Hematopoietic multipotent progenitor cell (in vitro differentiated cells): ENCODE measurements at regions not wholly inside any gene's neighbourhood (a gene's known extent, or its start where the extent isn't known, plus 50 kb on each side); places are given as distances from the start of the nearest gene placed in this dataset.
"Not testable (repeated sequence)": the region's sequence is repeated elsewhere in the genome, so short reads cannot be mapped to it uniquely, and the experiment has no call there.

Experiments used
- DNase-seq, 3 donors: peaks; one replicate each; pipeline ENCODE4 v3.0.0-alpha.2; 2011 to 2015; ENCODE audit warnings: low read depth in 2 of 3, low spot score in 2 of 3

DNA sequence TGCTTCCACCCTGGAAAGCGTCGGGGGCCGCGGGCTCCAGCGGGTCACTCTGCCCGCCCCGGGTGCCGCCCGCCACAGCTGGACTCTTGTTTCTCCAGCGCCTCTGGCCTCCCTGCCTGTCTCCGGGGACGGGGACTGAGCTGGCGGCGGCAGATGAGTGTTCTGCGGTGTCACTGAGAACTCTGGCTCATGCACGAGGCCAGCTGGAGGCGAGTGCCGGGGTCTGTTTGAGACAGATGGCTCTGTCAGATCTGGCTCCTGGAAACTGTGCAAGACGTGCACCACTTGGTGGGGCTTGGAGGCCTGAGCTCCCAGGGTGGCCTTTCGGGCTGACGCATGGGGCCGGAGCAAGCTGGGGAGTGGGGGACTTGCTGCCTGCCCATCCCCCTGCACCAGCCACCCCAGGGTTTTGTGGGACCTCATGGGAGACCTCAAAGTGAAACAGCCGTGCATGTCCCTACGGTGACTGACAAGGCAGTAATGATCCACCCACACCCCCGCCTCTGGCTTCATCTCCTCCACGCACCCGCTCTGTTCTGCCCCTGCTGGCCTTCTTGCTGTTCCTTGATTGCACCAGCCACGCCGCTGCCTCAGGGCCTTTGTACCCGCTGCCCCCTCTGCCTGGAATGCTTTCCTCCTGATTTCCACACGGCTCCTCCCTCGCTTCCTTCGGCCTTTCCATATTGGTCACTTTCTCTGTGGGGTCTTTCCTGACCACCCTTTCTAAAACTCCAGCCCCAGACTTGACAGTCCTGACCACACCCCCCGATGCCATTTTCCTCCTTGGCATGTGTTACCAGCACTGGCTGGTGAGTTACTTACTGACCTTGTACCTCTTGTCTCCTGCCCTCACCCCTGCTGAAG is 174.9 kb upstream of the CIBAR2 start:
- no peak for DNase-seq

DNA sequence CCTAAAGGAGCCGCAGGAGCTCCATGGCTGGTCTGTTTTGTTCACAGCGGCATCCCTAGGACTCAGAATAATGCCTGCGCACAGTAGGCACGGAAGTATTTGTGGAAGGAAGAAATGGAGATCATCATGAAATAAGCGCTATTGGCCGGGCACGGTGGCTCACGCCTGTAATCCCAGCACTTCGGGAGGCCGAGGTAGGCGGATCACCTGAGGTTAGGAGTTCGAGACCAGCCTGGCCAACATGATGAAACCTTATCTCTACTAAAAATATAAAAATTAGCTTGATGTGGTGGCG is 175.5 kb upstream of the CIBAR2 start:
- not testable (repeated sequence) for DNase-seq

DNA sequence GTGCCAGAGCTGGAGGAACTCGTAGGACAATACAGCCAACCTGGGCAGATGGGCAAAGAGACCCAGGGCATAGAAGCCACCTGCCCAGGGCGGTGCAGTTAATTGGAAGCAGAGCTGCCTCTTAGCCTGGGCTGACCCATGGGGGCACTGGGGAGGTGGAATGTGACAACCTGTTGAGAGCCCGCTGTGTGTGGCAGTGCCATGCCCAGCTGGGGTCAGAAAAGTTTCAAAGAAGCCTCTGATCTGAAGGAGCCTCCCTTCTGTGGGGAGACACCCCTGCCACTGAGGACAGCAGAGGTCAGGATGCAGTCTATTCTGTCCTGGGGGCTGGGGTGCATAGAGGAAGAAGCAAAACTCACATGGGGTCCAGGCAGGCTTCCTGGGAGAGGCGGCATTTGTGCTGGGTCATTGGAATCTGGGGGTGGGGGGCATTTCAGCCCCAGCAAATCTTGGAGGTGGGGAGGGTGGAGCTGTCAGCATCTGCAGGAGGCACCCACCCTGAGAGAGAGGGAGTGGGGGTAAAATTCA is 176.1 kb upstream of the CIBAR2 start:
- DNase-seq = no peak

DNA sequence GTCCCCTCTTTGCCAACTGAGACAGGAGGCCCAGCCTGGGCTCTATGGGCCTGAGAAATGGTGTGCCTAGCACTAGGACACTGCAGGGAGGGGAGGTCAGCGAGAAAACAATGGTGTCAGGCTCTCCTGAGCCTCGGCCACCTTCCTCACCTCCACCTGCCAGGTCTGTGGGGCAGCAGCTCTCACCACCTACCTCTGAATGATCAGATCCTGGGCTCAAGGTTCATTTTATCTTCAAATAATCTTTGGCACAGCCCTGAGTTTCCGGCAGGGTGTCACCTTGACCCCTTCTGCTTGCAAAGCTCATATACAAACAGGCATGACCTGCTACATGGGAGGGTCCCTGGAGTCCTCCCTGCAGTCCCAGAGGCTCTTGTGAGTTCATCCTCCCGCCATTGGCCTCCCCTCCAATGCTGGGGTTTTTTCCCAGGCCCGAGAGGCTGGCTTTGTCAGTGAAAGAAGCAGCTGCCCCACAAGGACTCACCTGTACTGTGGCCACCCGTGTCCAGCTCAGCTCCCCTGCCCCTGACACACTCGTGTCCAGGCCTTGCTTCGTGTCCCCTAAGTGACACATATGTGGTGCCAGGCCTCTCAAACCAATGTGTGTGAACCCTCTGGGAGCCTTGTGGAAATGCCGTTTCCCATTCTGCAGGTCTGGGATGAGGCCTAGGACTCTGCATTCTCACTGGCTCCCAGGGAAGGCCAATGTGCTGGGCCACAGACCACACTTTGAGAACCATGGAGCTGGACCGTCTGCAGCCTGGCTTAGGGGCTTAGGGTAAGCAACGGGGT is 176.8 kb upstream of the CIBAR2 start:
- no peak for DNase-seq

DNA sequence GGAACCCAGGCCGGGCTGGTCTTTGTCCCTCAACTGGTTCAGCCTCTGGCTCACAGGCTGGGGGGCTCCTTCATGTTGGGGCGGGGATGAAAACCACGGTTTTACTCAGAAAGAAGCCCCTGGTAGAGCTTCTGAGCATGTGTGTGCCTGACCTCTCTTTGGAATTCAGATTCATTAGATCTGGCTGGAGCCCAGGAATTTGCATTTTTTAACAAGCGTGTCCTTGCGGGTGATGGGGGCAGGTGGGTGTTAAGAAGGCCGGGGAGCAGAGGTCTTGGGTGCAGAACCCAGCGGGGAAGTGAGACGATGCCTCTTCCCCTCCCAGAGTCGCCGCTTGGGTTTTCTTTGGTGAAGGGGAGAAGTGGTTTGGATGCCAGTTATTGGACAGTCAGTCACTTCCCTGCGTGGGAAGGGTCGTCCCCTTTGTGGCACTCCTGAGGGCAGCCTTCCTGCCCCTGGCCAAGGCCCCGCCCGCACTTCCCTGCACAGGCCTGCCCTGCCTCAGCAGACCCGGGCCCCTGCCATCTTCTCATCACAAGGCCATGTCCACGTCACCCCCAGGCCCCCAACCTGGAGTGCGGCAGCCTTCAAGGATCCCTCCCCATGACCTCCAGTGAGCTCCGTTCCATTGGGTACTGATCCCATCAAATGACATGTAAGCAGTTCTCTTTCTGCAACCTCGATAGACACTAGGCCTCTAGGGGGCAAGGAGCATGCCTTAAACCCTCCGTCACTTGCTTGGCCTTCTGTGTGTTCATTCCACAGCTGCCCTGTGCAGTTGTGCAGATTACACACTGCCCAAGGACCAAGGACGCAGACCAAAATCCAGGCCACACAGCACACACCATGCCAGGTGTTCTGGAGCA is 177.7 kb upstream of the CIBAR2 start:
- DNase-seq = no peak

DNA sequence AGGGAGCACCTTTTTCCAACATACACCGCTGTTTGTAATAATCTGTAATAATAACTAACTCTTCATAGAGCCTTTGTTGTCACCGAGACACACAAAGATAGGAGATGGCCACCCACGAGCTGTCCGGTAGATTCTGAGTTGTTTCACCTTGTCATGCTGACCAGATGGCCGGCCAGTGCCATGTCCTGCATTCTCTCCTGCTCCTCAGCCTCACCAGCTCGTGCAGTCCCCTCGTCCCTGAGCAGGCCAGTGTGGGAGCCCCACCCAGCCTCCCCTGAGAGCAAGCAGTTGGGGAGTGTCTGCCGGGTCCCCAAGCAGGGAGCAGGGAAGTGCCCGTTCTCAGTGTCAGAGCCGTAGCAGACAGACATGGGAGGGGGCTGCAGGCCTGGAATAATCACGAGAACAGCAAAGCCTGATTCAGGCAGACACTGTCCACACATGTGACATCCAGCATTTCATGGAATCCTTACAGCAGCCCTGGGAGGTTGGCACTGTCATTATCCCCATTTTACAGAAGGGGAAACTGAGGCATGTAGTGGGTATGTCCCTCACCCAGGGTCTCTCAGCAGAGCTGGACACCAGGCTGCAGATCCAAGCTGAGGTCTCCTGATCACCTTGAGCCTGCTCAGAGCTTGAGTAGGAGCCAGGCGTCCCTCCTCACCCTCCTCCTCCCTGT is 178.5 kb upstream of the CIBAR2 start:
- DNase-seq = no peak

DNA sequence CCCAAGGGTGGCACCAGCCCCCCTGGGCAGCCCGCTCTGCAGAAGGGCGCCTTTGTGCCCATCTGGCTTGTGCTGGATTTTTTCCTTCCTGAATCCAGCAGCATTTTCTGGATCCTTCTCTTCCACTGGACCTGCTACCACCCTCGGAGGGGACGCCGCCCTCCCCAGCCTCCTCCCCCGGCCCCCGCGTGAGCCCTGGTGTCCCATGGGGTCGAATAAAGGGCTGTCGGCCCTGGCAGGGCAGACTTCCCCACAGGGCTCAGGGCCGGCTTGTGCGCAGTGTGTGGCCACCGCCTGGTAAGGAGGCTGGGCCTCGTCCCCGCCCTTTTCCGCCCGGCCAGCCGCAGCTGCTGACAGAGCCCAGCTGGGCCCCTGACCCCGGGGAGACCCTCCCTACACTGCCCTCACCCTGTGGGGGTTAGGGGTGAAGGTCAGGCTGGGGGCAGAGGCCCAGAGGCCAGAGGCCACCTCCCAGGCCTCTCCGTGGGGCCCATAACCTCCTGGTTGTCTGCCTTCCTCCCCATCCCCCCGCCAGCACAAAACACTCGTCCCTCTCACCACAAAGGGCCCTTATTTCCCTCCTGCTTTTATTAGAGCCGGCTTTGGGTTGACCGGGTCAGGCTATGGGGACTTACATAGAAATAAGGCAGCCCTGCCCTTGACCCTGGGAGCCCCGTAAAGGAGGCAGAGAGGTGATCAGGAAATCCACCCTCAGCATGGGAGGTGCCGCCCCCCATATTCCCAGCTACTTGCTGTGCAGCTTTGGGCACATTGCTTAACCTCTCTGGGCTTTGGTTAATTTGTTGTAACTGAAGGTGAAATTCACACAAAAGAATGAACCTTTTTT is 179.3 kb upstream of the CIBAR2 start:
- DNase-seq = no peak

DNA sequence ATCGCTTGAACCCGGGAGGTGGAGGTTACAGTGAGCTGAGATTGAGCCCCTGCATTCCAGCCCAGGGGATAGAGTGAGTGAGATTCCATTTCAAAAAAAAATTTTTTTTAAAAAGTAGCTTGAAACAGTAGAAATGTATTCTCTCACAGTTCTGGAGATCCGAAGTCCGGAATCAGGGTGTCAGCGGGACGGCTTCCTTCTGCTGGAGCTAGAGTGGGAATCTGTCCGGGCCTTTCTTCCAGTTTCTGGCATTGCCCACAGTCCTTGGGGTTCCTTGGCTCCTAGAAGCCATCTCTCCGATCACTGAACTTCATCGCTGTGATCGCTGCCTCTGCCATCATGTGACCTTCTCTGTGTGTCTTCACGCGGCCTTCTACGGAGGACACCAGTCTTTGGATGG is 181.2 kb upstream of the CIBAR2 start:
- DNase-seq = no peak

DNA sequence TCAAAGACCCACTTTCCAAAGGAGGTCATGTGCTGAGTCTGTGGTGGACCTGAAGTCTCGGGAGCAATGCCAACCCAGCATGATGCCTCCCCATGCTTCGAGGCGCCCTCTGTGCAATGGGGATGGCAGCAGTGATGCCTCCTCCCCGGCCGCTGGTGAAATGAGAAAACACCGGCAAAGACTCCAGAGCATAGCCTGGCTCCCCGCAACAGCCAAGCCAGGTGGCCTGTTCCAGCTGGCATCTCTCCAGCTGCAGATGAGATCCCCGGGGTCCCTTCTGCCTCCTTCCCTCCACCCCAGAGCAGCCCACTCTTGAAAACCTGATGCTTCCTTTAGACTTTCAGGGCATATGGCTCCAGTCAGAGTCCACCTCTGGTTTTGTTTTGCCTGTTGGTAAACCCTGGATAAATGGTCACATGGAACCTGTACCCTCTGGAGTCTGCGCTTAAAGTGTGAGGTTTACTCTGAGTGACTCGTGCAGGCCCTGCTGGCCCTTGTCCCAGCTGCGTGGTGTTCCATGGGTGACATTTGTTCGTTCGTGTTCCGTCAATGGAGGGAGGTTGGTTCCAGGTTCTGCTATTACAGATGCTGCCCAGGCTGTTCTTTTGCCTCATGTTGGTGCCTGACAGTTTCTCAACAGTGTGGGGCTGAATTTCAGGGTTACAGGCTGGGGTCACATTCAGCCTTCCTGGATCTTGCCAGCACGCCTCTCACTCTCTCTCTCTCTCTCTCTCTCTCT is 181.8 kb upstream of the CIBAR2 start:
- no peak for DNase-seq

DNA sequence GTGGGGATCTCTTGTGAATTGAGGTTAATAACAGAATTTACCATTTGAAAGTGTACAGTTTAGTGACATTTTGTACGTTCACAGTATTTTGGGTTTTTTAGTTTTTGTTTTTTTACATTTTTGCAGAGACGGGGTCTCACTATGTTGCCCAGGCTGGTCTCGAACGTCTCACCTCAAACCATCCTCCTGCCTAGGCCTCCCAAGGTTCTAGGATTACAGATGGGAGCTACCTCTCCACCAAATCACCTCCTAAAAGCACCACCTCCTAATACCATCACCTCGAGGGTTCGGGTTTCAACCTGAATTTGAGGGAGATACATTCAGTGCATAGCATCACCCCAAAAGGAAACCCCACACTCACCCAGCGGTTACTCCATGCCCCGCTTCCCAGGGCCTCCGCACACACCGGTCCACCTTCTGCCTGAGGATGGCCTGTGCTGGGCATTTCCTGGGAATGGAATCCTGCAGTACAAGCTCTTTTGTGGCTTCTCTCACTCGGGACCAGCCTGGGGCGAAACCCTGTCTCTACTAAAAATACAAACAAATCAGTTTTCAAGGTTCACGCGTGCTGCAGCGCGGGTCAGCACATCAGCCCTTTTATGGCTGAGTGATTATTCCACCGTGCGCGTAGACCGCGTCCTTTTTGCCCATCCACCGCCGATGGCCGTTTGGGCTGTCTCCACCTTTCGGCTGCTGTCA is 182.7 kb upstream of the CIBAR2 start:
- no peak for DNase-seq

DNA sequence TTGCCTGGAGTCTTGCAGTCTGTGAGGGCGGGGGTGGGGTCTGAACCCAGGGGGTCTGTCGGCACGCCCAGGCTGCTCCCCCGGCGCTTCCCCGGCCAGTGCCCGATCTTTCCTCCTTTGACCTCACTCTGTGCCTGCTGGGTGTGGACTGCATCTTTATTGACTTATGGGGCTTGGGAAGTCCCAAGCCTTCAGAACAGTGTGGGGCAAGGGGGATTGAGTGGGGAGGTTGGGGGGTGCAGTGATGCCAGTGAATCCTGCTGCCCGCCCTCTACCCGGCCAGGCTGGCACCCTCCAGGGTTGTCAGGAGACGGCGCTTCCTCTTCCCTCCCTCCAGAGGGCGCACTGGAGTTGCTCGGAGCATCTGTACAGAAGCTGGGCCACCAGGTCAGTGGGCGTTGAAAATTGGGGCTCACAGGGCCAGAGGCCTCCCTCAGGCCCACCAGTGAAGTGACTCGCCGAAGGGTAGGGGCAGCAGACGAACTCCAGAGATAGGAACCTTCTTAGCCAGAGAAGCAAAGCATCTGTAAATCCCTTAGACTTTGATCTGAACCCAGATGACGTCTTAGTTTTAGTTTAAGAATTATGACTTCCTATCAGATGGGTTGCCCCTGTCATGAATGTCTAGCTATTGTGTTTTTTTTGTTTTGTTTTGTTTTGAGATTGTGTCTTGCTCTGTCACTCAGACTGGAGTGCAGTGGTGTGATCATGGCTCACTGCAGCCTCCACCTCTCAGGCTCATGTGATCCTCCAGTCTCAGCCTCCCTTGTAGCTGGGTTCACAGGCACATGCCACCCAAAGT is 184.8 kb upstream of the CIBAR2 start:
- peak in 2 of 3 donors; percentile 80 to 84 for DNase-seq

DNA sequence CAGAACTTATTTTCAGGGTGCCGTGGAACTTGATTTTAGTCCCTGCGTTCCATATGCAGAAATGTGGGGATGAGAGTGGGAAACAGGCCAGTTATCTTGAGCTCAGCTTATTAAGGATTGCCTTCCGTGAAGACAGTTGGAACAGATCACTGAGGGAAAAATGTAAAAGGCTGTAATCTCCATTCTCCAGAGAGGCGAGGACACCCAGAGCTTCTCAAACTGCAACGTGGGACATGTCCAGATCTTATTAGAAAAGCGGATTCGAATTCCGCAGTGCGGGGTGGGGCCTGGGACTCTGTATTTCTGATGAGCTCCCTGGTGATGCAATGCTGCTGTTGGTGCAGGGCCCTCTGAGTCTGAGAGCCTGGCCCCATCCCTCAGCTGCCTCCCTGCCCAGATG is 185.6 kb upstream of the CIBAR2 start:
- no peak for DNase-seq

DNA sequence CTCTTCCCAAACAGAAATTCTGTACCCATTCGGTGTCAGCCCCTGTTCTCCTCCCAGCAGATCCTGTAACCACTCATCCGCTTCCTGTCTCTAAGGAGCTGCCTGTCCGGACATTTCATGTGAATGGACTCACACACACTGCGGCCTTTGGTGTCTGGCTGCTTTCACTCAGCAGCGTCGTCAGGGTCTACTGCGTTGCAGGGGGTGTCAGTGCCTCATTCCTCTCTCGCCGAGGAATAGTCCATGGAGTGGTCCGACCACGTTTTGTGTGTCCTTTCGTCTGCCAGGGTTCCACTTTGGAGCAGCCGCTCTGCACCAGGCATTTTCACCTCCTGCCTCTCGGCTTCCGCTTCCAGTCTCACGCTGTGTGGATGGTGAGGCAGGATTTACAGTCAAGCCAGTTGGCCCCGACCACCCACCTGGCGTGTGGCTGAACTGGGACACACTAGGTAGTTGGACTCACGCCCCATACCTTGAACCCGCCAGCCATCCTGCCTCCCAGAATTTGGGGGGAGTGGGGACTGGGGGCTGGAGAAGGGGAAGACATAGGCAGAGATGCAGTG is 188.2 kb upstream of the CIBAR2 start:
- DNase-seq = no peak

DNA sequence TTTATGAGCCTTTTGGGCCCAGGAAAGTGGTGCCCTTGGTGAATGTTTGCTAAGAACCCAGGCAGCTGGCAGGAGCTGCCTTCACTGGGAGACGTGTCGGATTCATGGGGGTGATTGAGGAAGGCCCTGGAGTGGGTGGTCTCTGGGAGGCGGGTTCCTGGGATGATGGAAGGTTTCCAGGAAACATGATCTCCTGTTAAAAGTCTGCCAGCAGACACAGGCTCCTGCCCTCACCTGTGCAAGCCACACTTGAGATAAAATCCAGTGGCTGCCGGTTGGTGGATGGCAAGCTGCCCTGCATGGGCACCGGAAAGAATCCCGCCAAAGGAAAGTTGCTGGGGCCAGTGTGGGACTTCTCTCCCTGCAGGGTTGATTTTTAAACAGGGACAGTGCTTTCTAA is 189.0 kb upstream of the CIBAR2 start:
- DNase-seq = no peak

DNA sequence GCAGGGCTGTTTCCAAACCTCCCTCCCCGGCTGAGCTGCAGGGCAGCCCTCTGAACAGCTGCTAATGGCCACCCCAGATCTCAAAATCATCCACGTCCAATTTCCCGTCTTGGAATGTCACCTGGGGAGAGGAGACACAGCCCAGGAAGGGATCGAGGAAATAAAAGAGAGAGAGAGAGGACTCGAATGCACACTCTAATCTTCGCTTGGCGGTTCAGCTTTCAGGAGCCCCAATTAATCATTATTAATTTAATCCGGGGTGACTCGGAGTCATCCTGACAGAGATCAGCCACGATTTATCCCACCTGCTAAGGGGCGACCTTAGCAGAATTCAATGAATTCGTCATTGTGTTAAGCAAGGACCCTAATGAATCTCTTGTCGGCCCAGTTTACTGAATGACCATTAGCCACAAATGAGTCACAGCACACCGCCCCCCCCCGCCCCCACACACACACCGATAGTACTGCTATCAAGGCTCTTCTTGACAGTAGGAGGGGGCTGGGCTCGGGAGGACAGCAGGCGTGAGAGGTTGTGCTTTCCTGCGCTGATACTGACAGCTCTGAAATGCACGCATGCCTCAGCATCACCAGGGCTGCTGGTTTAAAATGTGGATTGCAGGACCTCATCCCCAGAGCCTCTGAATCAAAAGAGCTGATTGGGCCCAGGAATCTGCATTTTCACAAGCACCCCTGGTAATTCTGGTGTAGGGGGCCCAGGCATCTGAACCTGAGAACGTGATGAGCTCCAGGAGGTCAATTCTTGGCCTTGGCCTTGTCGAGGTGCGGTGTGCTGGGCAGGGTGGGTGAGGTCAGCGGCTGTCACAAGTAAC is 190.0 kb upstream of the CIBAR2 start:
- no peak for DNase-seq

DNA sequence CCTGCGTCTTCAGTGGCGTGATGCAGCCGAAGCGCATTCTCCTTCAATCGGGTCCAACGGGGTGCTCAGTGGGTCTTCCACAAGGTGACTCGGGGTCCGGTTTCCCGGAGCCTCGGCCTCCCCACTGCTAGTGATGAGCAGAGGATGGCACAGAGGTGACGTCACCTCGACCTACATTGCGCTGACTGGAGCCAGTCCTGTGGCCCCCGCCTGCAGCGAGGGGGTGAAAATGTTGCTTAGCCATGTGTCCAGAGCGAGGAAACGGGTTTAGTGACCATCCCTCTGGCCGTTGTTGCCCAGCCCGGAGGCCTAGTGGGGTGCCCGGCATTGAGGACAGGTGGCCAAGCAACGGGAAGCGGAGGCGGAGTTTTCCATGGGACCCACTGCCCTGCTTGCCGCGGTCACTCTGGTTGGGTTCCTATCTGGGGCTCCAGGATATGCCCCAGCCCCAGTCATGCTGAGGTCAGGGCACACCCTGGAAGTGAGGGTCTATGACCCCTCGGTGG is 190.6 kb upstream of the CIBAR2 start:
- no peak for DNase-seq
